CD14-positive monocyte (primary cell): ENCODE measurements at regions not wholly inside any gene's neighbourhood (a gene's known extent, or its start where the extent isn't known, plus 50 kb on each side); places are given as distances from the start of the nearest gene placed in this dataset.

Source experiments
- DNase-seq, 3 donors: peaks; one replicate each; pipeline ENCODE4 v3.0.0-alpha.2; 2011 to 2022
- H2AFZ ChIP-seq: 2 replicates; pipeline ENCODE4 v1.6.0; 2012; ENCODE audit warnings: mild to moderate bottlenecking, low read depth, low read length, inconsistent platforms; ENCODE audit not compliant: insufficient read depth, poor library complexity, severe bottlenecking
- H3K27ac ChIP-seq, 2 donors: 1 replicate in 1 of 2; 2 replicates in 1 of 2; pipeline ENCODE4 v1.5.1; 2012 to 2013; ENCODE audit warnings: low read length in 2 of 2, control low read depth in 1 of 2, inconsistent platforms in 1 of 2, low read depth in 1 of 2, mild to moderate bottlenecking in 1 of 2
- H3K27me3 ChIP-seq, 2 donors: one replicate each; pipeline versions ENCODE4 v1.6.0 to v1.6.1; 2011 to 2013; ENCODE audit warnings: low read length in 2 of 2; ENCODE audit not compliant: control insufficient read depth in 2 of 2, insufficient read depth in 2 of 2
- H3K36me3 ChIP-seq, 2 donors: replicated peaks in 1 of 2; 1 replicate in 1 of 2; 2 replicates in 1 of 2; pipeline versions ENCODE4 v1.5.1 to v1.6.1; 2012 to 2013; ENCODE audit warnings: low read length in 2 of 2, control low read depth in 1 of 2, inconsistent platforms in 1 of 2, mild to moderate bottlenecking in 1 of 2; ENCODE audit not compliant: insufficient read depth in 2 of 2, control insufficient read depth in 1 of 2
- H3K4me1 ChIP-seq, 2 donors: 1 replicate in 1 of 2; 2 replicates in 1 of 2; pipeline versions ENCODE4 v1.5.1 to v1.6.1; 2012 to 2013; ENCODE audit warnings: low read length in 2 of 2, control low read depth in 1 of 2, inconsistent platforms in 1 of 2, mild to moderate bottlenecking in 1 of 2, moderate library complexity in 1 of 2; ENCODE audit not compliant: insufficient read depth in 2 of 2, control insufficient read depth in 1 of 2
- H3K4me2 ChIP-seq: replicated peaks from 2 replicates; pipeline ENCODE3; 2012; ENCODE audit warnings: low read length, moderate library complexity, mild to moderate bottlenecking; ENCODE audit not compliant: poor library complexity, severe bottlenecking; ENCODE audit errors: extremely low read depth
- H3K4me3 ChIP-seq, 3 experiments: fragments of 200-600 bp in 1 of 3; sonication (generic) in 1 of 3; replicated peaks in 1 of 3; 1 replicate in 2 of 3; 2 replicates in 1 of 3; pipeline ENCODE4 v1.5.1; 2011 to 2013; ENCODE audit warnings: low read length in 3 of 3, mild to moderate bottlenecking in 3 of 3, control low read depth in 2 of 3, low read depth in 2 of 3, inconsistent platforms in 1 of 3, moderate library complexity in 1 of 3
- H3K79me2 ChIP-seq: 2 replicates; pipeline ENCODE4 v1.6.0; 2012; ENCODE audit warnings: mild to moderate bottlenecking, control low read depth, inconsistent platforms, low read length, moderate library complexity; ENCODE audit not compliant: insufficient read depth
- H3K9ac ChIP-seq: 2 replicates; pipeline ENCODE4 v1.6.0; 2017; ENCODE audit warnings: low read length, mild to moderate bottlenecking; ENCODE audit not compliant: insufficient read depth, poor library complexity, severe bottlenecking
- H3K9me3 ChIP-seq, 2 donors: replicated peaks in 1 of 2; 1 replicate in 1 of 2; 2 replicates in 1 of 2; pipeline versions ENCODE4 v1.5.1 to v1.6.1; 2012 to 2013; ENCODE audit warnings: low read length in 2 of 2, control low read depth in 1 of 2; ENCODE audit not compliant: control insufficient read depth in 1 of 2, insufficient read depth in 1 of 2
- H4K20me1 ChIP-seq: 2 replicates; pipeline ENCODE4 v1.6.0; 2012; ENCODE audit warnings: mild to moderate bottlenecking, low read length, control low read depth, moderate library complexity; ENCODE audit not compliant: insufficient read depth
- H3K27ac Mint-ChIP-seq, 7 donors: one replicate each; pipeline ENCODE4 v1.8.0; 2020; ENCODE audit warnings: mild to moderate bottlenecking in 7 of 7, mixed read lengths in 7 of 7, moderate library complexity in 6 of 7, inconsistent platforms in 2 of 7
- H3K27me3 Mint-ChIP-seq, 3 donors: one replicate each; pipeline ENCODE4 v1.8.0; 2021 to 2022; ENCODE audit warnings: low read depth in 3 of 3, mild to moderate bottlenecking in 3 of 3, mixed read lengths in 3 of 3, moderate library complexity in 3 of 3, inconsistent platforms in 1 of 3
- H3K36me3 Mint-ChIP-seq, 2 donors: one replicate each; pipeline ENCODE4 v1.8.0; 2020; ENCODE audit warnings: mixed read lengths in 2 of 2, inconsistent platforms in 1 of 2, mild to moderate bottlenecking in 1 of 2
- H3K4me1 Mint-ChIP-seq: one replicate; pipeline ENCODE4 v1.8.0; 2020; ENCODE audit warnings: mild to moderate bottlenecking, mixed read lengths
- H3K4me3 Mint-ChIP-seq, 2 donors: one replicate each; pipeline ENCODE4 v1.8.0; 2020; ENCODE audit warnings: mild to moderate bottlenecking in 2 of 2, mixed read lengths in 2 of 2, moderate library complexity in 1 of 2
- H3K9me3 Mint-ChIP-seq, 7 donors: one replicate each; pipeline ENCODE4 v1.8.0; 2020 to 2022; ENCODE audit warnings: mixed read lengths in 7 of 7, mild to moderate bottlenecking in 6 of 7, moderate library complexity in 6 of 7, inconsistent platforms in 2 of 7
- CTCF ChIP-seq: fragments of 200-600 bp; IDR thresholded peaks from one replicate; pipeline ENCODE4 v1.8.0; 2022; ENCODE audit warnings: antibody characterized with exemption, mild to moderate bottlenecking
- WGBS: methylation state at CpG from one replicate; pipeline ENCODE4 v1.1.5; 2013; ENCODE audit warnings: missing lambda C conversion rate; ENCODE audit not compliant: insufficient coverage; 5-methylcytosine and 5-hydroxymethylcytosine counted together
- intact Hi-C, 2 donors: fragments of 100-400 bp; cut with micrococcal nuclease; formaldehyde crosslinking; loops; one replicate each; pipeline versions ENCODE4 v1.15.0 to v1.15.1; 2023

GRCh38 chr3:84547207-84547606, 411.6 kb upstream of the CADM2 start:
- Histone ChIP-seq H3K79me2 (no peaks in the 10 kb centered on the region), H3K27me3 (no peaks in the 10 kb centered on the region), H3K4me1 (no peaks in the 10 kb centered on the region), H3K27ac (no peak overlapping the region), H3K36me3 (no peaks in the 10 kb centered on the region), H3K4me2 (no peak overlapping the region), H3K9me3 (peaks cover 0 to 3% of the 10 kb centered on the region in 2 donors), H2AFZ (no peak overlapping the region), H3K9ac (no peak overlapping the region), H4K20me1 (no peaks in the 10 kb centered on the region), H3K4me3 (no peak overlapping the region)
- Mint-ChIP-seq H3K27ac (no peak overlapping the region), H3K4me3 (no peak overlapping the region), H3K36me3 (no peaks in the 10 kb centered on the region), H3K27me3 (peaks cover 0 to 2% (median 1%) of the 10 kb centered on the region in 3 donors), H3K4me1 (no peaks in the 10 kb centered on the region), H3K9me3 (no peaks in the 10 kb centered on the region)
- no peak for TF ChIP-seq CTCF
- intact Hi-C loops: no loop called here
- no CpG with 5 or more reads among the region's 3 CpGs for WGBS
- no peak for DNase-seq

GRCh38 chr3:84547971-84548970, 410.5 kb upstream of the CADM2 start:
- Histone ChIP-seq H3K9me3 (peaks cover 0 to 3% of the 10 kb centered on the region in 2 donors), H3K79me2 (no peaks in the 10 kb centered on the region), H3K4me2 (no peak overlapping the region), H2AFZ (peak overlapping the region; percentile 9), H3K4me1 (no peaks in the 10 kb centered on the region), H3K9ac (no peak overlapping the region), H3K27ac (no peak overlapping the region), H4K20me1 (no peaks in the 10 kb centered on the region), H3K27me3 (no peaks in the 10 kb centered on the region), H3K36me3 (no peaks in the 10 kb centered on the region), H3K4me3 (no peak overlapping the region)
- Mint-ChIP-seq H3K4me3 (peak overlapping the region in 1 of 2 donors; percentile 6), H3K9me3 (no peaks in the 10 kb centered on the region), H3K27me3 (peaks cover 0 to 2% (median 2%) of the 10 kb centered on the region in 3 donors), H3K27ac (no peak overlapping the region), H3K36me3 (no peaks in the 10 kb centered on the region), H3K4me1 (no peaks in the 10 kb centered on the region)
- DNase-seq: no peak
- TF ChIP-seq CTCF: peak; percentile 52
- intact Hi-C loops: no loop called here
- 63% methylated on average over 23 of the region's 23 CpGs for WGBS
